C4-2B (cell line): ENCODE measurements at regions not wholly inside any gene's neighbourhood (a gene's known extent, or its start where the extent isn't known, plus 50 kb on each side); places are given as distances from the start of the nearest gene placed in this dataset.
"Not testable (repeated sequence)": the region's sequence is repeated elsewhere in the genome, so short reads cannot be mapped to it uniquely, and the experiment has no call there.

Source experiments
- H3K27ac ChIP-seq: fragments of 450-650 bp; 2 replicates; pipeline ENCODE4 v1.5.1; 2017
- CTCF ChIP-seq: fragments of 450-650 bp; conservative IDR thresholded peaks from 2 replicates; pipeline ENCODE4 v1.5.1; 2017; ENCODE audit warnings: mild to moderate bottlenecking
- ZFX ChIP-seq: fragments of 450-650 bp; IDR thresholded peaks from 2 replicates; pipeline ENCODE4 v1.6.1; 2017

- no peak for TF ChIP-seq ZFX
- TF ChIP-seq CTCF: no peak
- H3K27ac ChIP-seq: no peak overlapping the region
These were observed 1012.4 kb upstream of the GYPC start for GRCh38 chr2:125643585-125643984.

- no peak overlapping the region for H3K27ac ChIP-seq
- no peak for TF ChIP-seq ZFX
- no peak for TF ChIP-seq CTCF
These were observed 1011.7 kb upstream of the GYPC start for GRCh38 chr2:125644257-125644656.

- TF ChIP-seq CTCF (no peak), ZFX (no peak)
- no peak overlapping the region for H3K27ac ChIP-seq
These were observed 1003.7 kb upstream of the GYPC start for GRCh38 chr2:125652280-125652679.

- H3K27ac ChIP-seq: no peak overlapping the region
- TF ChIP-seq ZFX (no peak), CTCF (no peak)
These were observed 1001.7 kb upstream of the GYPC start for GRCh38 chr2:125654226-125654625.

- H3K27ac ChIP-seq: no peak overlapping the region
- TF ChIP-seq ZFX (no peak), CTCF (peak; percentile 27)
These were observed 999.8 kb upstream of the GYPC start for GRCh38 chr2:125656190-125656589.

GRCh38 chr2:125658583-125658982 lies 997.4 kb upstream of the GYPC start:
- no peak for TF ChIP-seq CTCF
- no peak for TF ChIP-seq ZFX
- no peak overlapping the region for H3K27ac ChIP-seq

- H3K27ac ChIP-seq: not testable (repeated sequence)
These were observed 995.6 kb upstream of the GYPC start for GRCh38 chr2:125660369-125660768.

- TF ChIP-seq ZFX (no peak), CTCF (no peak)
- H3K27ac ChIP-seq: no peak overlapping the region
These were observed 988.3 kb upstream of the GYPC start for GRCh38 chr2:125667630-125668029.
